Suppressor macrophage treated with lipopolysaccharide for 1 hour (primary cell): ENCODE measurements at regions not wholly inside any gene's neighbourhood (a gene's known extent, or its start where the extent isn't known, plus 50 kb on each side); places are given as distances from the start of the nearest gene placed in this dataset.

Source experiments
- DNase-seq, 3 donors: peaks; one replicate each; pipeline ENCODE4 v3.0.0-alpha.2; 2020 to 2022

DNA sequence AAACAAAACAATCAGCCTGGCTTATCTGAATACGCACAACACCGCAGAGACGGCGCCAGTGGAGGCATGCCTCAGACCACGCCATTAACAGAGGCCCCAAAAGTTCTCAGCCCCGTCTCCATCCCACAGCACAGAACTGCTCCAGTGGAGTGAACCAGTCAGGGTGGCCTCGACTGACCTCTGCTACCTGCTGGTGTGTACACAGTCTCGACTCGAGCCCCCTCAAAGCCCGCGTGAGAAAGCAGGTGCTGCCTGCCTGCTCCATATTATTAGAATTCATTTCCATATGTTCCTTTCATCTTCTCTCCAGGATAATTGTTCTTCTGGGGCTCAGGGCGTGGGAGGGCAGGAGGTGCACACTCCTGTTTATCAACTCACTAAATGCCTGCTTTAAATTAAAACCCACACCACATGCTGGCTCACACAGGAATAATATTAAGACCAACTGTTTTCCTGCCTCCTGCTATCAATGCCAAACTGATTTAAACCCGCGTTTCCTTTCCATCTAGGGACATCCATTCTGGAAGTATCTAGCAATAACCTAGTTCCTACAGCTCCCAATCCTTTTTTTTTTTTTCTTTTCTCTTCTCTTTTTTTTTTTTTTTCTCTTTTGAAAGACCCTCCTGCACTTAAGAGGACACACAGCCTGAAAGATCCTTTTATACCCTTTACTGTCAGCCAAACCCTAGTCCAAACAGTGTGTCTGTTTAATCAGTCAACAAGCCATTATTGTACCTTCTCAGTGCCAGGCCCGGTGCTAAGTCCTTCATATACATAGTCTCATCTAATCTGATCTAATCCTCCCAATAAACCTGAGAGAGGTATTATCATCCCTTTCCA lies 101.2 kb downstream of the TLE3 start:
- no peak for DNase-seq

DNA sequence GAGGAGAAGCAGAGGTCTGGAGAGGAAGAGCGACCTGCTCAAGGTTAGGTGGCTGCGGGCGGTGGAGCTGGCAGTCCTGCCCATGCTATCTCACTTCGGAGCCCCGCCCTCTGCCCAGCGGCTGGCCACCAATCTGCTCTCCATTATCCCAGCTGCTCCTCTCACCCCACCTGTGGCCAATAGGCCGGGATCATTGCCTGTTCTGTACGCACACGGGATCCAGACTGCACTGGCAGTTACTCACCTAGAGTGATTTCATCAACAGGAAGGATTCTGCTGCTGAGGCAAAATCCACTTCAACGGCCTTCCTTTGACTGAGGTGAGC lies 100.6 kb downstream of the TLE3 start:
- DNase-seq: no peak
